ENCODE measurements at regions not wholly inside any gene's neighbourhood (a gene's known extent, or its start where the extent isn't known, plus 50 kb on each side); places are given as distances from the start of the nearest gene placed in this dataset.

DNA sequence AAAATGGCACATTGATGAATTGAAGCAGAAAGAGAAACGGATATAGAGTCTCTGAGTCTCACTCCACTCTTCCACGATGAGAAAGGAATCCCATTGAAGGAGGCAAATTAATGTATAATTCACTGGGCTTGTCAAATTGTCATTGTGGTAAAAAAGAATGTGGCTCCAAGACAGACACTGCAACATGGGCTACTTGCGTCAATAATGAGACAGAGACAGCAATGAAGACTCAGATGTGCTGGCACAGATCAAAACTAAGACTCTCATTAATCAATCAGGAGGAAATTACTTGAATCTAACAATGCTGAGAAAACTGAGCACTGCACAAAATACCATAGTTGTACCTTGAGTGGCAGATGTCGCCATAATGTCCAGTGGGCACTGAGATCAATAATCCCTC lies 1485.5 kb downstream of the TECRL start:
- no peaks in the 10 kb centered on the region for H4K20me1 ChIP-seq (ENCODE audit: control insufficient read depth, insufficient read depth, insufficient read length)
- no peak overlapping the region for H3T11ph ChIP-seq (ENCODE audit: low read length)
- H2BK12ac ChIP-seq (ENCODE audit: insufficient read length, low read depth, low read length), result no peak overlapping the region
- Mint-ChIP-seq H3K4me3 (no peak overlapping the region), H3K27ac (no peak overlapping the region), H3K4me1 (no peaks in the 10 kb centered on the region), H3K9me3 (no peaks in the 10 kb centered on the region), H3K27me3 (ENCODE audit: low read depth) (no peaks in the 10 kb centered on the region), H3K36me3 (ENCODE audit: insufficient read depth in 1 of 3, low read depth in 3 of 3) (no peaks in the 10 kb centered on the region)
- no peak overlapping the region for H3K56ac ChIP-seq (ENCODE audit: insufficient read length, low read depth, low read length)
- H3K4ac ChIP-seq (ENCODE audit: low read depth, low read length), result no peak overlapping the region
- H3K9ac ChIP-seq (ENCODE audit: extremely low read depth, insufficient read length, low read length), result no peak overlapping the region
- no CpG with 5 or more reads among the region's 4 CpGs for WGBS (ENCODE audit: extremely low coverage, insufficient read length, low lambda C conversion rate)
- H2BK15ac ChIP-seq (ENCODE audit: low read depth, low read length), result no peak overlapping the region
- no peaks in the 10 kb centered on the region for H3K79me1 ChIP-seq (ENCODE audit: insufficient read depth, low read depth, low read length, poor library complexity, severe bottlenecking)
- no peak overlapping the region for H4K5ac ChIP-seq (ENCODE audit: insufficient read length, low read depth, low read length)
- H2AFZ ChIP-seq (ENCODE audit: low read length), result no peak overlapping the region
- TF ChIP-seq, protein P1, sequence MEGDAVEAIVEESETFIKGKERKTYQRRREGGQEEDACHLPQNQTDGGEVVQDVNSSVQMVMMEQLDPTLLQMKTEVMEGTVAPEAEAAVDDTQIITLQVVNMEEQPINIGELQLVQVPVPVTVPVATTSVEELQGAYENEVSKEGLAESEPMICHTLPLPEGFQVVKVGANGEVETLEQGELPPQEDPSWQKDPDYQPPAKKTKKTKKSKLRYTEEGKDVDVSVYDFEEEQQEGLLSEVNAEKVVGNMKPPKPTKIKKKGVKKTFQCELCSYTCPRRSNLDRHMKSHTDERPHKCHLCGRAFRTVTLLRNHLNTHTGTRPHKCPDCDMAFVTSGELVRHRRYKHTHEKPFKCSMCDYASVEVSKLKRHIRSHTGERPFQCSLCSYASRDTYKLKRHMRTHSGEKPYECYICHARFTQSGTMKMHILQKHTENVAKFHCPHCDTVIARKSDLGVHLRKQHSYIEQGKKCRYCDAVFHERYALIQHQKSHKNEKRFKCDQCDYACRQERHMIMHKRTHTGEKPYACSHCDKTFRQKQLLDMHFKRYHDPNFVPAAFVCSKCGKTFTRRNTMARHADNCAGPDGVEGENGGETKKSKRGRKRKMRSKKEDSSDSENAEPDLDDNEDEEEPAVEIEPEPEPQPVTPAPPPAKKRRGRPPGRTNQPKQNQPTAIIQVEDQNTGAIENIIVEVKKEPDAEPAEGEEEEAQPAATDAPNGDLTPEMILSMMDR (conservative IDR thresholded peaks at IDR 0.05), result no peak
- H3K27ac ChIP-seq (ENCODE audit: insufficient read length, low read depth, low read length), result no peak overlapping the region
- no peaks in the 10 kb centered on the region for H3K23me2 ChIP-seq (ENCODE audit: insufficient read length, low read depth, low read length, poor library complexity, severe bottlenecking)
- H2BK120ac ChIP-seq (ENCODE audit: low read depth, low read length, poor library complexity, severe bottlenecking), result no peak overlapping the region
- no peak overlapping the region for H3K23ac ChIP-seq (ENCODE audit: insufficient read length, low read depth, low read length)
- H2AK5ac ChIP-seq (ENCODE audit: insufficient read length, low read length), result no peak overlapping the region
- H3K27me3 ChIP-seq (ENCODE audit: insufficient read depth, low read length), result no peaks in the 10 kb centered on the region
- no peaks in the 10 kb centered on the region for H3K4me1 ChIP-seq (ENCODE audit: insufficient read depth, low read length)
- H3K4me2 ChIP-seq (ENCODE audit: insufficient read depth, insufficient read length, low read length), result no peak overlapping the region
- no peak overlapping the region for H3K14ac ChIP-seq (ENCODE audit: insufficient read depth, low read length)
- H4K91ac ChIP-seq (ENCODE audit: insufficient read length, low read depth, low read length), result no peak overlapping the region
- no peak overlapping the region for H4K8ac ChIP-seq (replicated peaks; ENCODE audit: insufficient read length, low read depth, low read length)
- no peak overlapping the region for H2BK20ac ChIP-seq (ENCODE audit: low read depth, low read length, poor library complexity, severe bottlenecking)
- no peak overlapping the region for H2BK5ac ChIP-seq (ENCODE audit: insufficient read length, low read length)
- H3K18ac ChIP-seq (ENCODE audit: insufficient read length, low read depth, low read length), result no peak overlapping the region
- DNase-seq, result no peak
- no peaks in the 10 kb centered on the region for H3K79me2 ChIP-seq (ENCODE audit: insufficient read depth, low read length)
- no peaks in the 10 kb centered on the region for H3K9me3 ChIP-seq (ENCODE audit: control insufficient read depth, low read depth, low read length)

All from H9 (cell line).